ENCODE measurements at regions not wholly inside any gene's neighbourhood (a gene's known extent, or its start where the extent isn't known, plus 50 kb on each side); places are given as distances from the start of the nearest gene placed in this dataset.
A peak's percentile ranks its signal among the peaks of the same experiment; 100 is the strongest.

DNA sequence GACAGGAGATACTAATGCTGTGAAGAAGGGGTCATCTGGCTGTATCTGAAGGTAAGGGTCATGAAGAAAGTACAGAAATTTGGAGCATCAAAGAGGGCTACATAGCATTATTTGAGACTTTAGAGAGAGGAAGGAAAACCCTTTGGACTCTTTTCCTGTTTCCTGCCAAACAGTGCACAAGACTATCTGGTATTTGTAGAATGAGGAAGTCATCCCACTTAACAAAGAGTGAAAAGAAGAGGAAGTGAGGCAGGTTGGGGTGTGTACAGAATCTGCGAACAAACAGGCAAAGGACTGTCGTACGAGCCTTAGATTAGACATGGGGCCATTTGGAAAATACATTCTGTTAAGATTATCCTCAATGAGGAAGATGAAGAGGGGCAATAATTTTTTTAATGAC is 546.8 kb upstream of the EPHA6 start:
- TF ChIP-seq, protein P1, sequence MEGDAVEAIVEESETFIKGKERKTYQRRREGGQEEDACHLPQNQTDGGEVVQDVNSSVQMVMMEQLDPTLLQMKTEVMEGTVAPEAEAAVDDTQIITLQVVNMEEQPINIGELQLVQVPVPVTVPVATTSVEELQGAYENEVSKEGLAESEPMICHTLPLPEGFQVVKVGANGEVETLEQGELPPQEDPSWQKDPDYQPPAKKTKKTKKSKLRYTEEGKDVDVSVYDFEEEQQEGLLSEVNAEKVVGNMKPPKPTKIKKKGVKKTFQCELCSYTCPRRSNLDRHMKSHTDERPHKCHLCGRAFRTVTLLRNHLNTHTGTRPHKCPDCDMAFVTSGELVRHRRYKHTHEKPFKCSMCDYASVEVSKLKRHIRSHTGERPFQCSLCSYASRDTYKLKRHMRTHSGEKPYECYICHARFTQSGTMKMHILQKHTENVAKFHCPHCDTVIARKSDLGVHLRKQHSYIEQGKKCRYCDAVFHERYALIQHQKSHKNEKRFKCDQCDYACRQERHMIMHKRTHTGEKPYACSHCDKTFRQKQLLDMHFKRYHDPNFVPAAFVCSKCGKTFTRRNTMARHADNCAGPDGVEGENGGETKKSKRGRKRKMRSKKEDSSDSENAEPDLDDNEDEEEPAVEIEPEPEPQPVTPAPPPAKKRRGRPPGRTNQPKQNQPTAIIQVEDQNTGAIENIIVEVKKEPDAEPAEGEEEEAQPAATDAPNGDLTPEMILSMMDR (conservative IDR thresholded peaks at IDR 0.05; ENCODE audit: control insufficient read depth, insufficient read depth, low read depth, low read length): no peak
- DNase-seq (ENCODE audit: low read depth): no peak
- no peak overlapping the region for H3K4me3 ChIP-seq (ENCODE audit: control insufficient read depth, low read depth, low read length)

DNA sequence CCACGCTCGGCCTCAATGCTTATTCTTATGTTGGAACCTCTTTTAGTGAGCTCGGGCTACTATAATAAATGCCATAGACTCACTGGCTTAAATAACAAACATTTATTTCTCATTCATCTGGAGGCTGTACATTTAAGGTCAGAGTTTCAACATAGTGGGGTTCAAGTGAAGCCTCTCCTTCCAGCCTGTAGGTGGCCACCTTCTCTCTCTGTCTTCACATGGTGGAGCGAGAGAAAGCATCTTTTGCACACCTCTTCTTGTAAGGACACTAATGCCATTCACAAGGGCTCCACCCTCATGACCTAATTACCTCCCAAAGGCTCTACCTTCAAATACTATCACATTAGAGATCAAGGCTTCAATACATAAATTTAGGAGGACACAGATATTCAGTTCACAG is 520.3 kb upstream of the EPHA6 start:
- H3K4me3 ChIP-seq (ENCODE audit: control insufficient read depth, low read depth, low read length): no peak overlapping the region
- DNase-seq (ENCODE audit: low read depth): no peak
- TF ChIP-seq, protein P1 (conservative IDR thresholded peaks at IDR 0.05; ENCODE audit: control insufficient read depth, insufficient read depth, low read depth, low read length): no peak

DNA sequence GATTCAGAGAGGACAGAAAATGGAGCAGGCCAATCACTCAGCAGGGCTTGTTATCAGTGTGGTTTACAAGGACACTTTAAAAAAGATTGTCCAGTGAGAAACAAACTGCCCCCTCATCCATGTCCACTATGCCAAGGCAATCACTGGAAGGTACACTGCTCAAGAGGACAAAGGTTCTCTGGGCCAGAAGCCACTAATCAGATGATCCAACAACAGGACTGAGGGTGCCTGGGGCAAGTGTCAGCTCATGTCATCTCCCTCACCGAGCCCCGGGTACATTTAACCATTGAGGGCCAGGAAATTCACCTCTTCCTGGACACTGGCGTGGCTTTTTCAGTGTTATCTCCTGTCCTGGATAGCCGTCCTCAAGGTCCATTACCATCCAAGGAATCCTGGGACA is 513.7 kb upstream of the EPHA6 start:
- no peak for DNase-seq (ENCODE audit: low read depth)
- H3K4me3 ChIP-seq (ENCODE audit: control insufficient read depth, low read depth, low read length): no peak overlapping the region
- TF ChIP-seq, protein P1 (conservative IDR thresholded peaks at IDR 0.05; ENCODE audit: control insufficient read depth, insufficient read depth, low read depth, low read length): no peak

DNA sequence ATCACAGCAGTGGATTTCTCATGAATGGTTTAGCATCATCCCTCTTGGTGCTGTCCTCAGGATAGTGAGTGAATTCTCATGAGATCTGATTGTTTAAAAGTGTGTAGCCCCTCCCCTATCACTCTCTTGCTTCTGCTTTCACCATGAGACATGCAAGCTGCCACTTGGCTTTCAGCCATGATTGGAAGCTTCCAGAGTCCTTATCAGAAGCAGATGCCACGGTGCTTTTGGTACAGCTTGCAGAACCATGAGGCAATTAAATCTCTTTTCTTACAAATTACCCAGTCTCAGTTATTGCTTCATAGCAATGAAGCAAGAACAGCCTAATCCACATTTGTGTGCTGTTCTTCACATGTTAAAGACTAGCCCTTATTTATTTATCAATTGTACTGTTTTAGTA is 495.2 kb upstream of the EPHA6 start:
- H3K4me3 ChIP-seq (ENCODE audit: control insufficient read depth, low read depth, low read length): no peak overlapping the region
- DNase-seq (ENCODE audit: low read depth): peak; percentile 2
- TF ChIP-seq, protein P1 (conservative IDR thresholded peaks at IDR 0.05; ENCODE audit: control insufficient read depth, insufficient read depth, low read depth, low read length): no peak

DNA sequence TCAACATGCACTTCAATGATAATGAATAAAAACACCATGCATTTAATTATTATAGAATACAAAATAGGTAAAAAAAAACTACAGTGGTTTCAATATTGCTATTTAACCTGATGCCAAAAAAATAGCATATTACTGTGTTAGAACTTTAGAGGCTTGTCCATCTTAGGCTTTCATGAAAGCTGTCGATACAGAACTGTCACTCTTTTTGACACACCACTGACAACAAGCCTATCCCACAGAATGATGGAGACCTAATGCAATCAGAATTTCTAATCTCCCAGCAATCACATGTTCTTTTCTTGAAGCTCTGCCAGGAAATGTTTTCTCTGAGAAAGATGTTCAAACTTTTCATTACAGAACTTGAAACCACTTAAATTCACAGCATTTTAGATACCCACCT is 490.3 kb upstream of the EPHA6 start:
- TF ChIP-seq, protein P1 (conservative IDR thresholded peaks at IDR 0.05; ENCODE audit: control insufficient read depth, insufficient read depth, low read depth, low read length): no peak
- DNase-seq (ENCODE audit: low read depth): no peak
- H3K4me3 ChIP-seq (ENCODE audit: control insufficient read depth, low read depth, low read length): no peak overlapping the region

DNA sequence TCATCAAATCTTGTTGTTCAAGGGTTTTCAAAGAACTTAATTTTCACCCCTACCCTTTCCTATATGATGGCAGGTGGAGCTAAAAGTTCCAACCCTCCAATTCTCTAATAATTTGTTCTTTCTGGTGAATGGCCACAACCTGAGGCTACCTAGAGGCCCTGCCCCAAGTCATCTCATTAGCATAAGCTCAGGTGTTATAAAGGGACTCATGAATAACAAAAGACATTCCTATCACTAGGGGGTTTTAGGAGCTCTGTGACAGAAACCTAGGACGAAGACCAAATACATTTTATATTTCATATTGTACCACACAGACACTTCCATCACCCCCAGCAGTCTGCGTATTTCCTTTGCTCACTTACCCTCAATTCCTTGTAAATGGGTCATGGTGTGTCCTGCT is 483.6 kb upstream of the EPHA6 start:
- no peak for DNase-seq (ENCODE audit: low read depth)
- TF ChIP-seq, protein P1 (conservative IDR thresholded peaks at IDR 0.05; ENCODE audit: control insufficient read depth, insufficient read depth, low read depth, low read length): no peak
- no peak overlapping the region for H3K4me3 ChIP-seq (ENCODE audit: control insufficient read depth, low read depth, low read length)

DNA sequence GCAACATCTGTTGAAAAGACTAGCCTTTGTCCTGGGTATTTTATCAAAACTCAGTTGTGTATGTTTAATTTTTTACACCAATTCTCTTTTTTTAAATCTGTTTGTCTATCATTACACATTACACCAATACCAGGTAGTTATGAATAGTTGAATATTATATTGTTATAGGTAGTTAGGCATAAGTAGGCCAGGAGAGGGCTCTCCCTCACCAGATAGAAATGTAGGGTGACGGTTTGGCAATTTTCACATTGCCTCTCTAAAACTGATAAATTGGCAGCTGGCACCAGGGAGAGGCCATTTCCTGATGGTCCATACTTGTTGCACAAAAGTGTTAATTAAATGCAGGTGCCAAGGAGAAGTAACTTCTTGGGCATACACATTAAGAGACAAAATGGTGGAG is 483.1 kb upstream of the EPHA6 start:
- no peak for DNase-seq (ENCODE audit: low read depth)
- H3K4me3 ChIP-seq (ENCODE audit: control insufficient read depth, low read depth, low read length): no peak overlapping the region
- TF ChIP-seq, protein P1 (conservative IDR thresholded peaks at IDR 0.05; ENCODE audit: control insufficient read depth, insufficient read depth, low read depth, low read length): no peak
